NCI-H510A (cell line): ENCODE measurements at regions not wholly inside any gene's neighbourhood (a gene's known extent, or its start where the extent isn't known, plus 50 kb on each side); places are given as distances from the start of the nearest gene placed in this dataset.
"Not testable (repeated sequence)": the region's sequence is repeated elsewhere in the genome, so short reads cannot be mapped to it uniquely, and the experiment has no call there.

ENCODE experiments used
- DNase-seq: peaks from one replicate; lab custom pipeline; 2025; lab: John Stamatoyannopoulos, UW

- no peak for DNase-seq
Observed at GRCh38 chr16:66095676-66096075, 270.8 kb upstream of the CDH5 start.

DNA sequence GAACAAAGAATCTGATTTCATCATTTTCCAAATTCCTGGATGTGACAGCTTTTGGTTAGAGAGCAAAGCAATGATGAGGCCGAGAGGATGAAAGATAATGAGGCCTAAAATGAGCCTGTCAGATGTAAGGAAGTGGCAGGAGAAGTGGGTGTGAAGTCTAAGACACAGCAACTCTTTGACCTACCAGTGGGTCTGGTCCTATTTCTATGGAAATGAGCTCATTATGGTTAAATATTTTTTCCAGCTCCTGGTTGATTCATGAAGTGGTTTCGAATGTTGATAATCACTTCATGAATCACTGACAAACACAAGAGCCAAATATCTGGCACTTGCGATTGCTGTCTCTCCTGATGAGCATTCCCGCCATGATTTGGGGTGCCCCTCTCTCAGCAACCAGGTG, 273.3 kb upstream of the CDH5 start:
- no peak for DNase-seq

GRCh38 chr16:66091471-66091891, 275.0 kb upstream of the CDH5 start:
- DNase-seq = no peak

DNA sequence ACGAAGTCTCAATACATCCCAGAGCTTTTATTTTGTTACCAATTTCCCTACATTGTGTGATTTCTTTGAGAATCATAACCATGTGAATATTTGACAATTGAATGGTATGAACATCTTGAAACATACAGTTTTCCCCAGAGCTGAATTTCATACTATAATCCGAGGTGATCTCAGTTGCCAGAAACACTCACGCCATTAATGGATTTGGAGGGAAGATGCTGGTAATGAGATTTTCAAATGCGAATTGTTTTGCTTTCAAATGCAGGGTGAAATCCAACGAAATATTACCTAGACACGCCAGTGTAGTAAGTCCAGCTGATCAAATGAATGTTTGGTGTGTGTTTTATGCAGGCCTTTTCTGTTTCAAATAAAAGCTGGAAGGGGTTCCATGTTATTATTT, 277.8 kb upstream of the CDH5 start:
- no peak for DNase-seq

DNA sequence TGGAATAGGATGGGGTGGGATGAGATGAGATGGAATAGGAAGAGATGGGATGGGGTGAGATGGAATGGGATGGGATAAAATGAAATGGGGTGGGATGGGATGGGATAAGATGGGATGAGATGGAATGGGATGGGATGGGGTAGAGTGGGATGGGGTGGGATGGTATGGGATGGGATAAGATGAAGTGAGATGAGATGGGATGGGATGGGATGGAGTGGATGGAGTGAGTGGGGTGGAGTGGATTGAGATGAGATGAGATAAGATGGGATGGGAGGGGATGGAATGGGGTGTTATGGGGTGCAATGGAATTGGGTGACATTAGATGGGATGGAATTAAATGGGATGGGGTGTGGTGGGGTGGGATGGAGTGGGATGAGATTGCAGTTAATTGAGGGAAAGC, 279.2 kb upstream of the CDH5 start:
- DNase-seq = no peak

DNA sequence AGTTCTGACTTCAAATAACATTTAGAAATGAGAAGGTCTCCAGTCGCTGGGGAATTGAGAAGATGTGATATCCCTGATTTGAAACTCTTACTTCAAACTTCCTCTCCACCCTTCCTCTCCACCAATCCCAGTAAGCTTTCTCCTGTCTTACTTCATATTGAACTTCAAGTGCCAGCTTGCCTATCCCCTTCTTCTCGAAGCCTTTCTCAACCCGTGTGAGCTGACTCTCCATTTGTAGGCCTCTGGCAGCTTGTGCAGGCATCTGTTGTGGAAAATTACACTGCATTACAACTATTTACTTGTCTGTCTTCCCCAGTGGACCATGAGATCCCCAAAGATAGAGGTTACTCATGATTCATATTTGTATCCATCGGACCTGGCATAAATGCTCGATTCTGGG, 280.8 kb upstream of the CDH5 start:
- no peak for DNase-seq

- DNase-seq = not testable (repeated sequence)
Observed at GRCh38 chr16:66084731-66085130, 281.8 kb upstream of the CDH5 start.

DNA sequence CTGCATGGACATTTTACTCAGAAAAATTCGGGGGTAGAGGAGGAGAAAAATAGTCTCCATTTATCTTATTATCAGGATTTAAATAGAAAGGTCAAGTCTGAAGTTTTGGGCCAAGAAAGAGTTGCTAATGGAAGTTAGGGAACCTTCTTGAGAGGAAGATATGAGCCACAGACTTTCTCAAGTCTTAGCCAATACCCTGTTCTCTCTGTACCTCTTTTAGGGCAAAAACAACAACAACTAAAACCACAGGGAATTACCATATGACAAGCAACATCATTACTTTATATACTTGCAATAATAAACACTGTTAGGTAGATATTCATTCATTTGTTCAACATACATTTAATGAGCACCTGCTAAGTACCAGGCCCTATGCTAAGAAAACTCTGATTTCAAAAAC, 282.2 kb upstream of the CDH5 start:
- DNase-seq = no peak

DNA sequence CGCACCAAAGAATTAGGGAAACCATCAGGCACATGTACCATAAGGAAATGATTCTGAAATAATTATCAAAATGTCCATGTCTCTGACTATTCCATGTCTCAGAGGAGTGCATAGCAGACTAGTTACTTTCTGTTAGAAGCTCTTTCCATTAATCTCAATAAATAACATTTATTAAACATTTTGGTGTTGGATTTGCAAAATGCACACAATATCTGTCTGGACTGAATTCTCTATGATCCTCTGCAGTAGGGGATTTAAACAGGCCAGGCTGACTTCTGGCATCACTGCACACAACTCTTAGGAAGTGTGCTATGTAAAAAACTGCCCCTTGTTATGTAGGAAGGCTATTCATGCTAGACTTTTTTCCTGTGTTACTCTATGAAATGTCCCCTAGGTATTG, 283.3 kb upstream of the CDH5 start:
- no peak for DNase-seq

- DNase-seq = no peak
Observed at GRCh38 chr16:66082424-66082823, 284.1 kb upstream of the CDH5 start.

- DNase-seq = no peak
Observed at GRCh38 chr16:66081775-66082366, 284.6 kb upstream of the CDH5 start.

DNA sequence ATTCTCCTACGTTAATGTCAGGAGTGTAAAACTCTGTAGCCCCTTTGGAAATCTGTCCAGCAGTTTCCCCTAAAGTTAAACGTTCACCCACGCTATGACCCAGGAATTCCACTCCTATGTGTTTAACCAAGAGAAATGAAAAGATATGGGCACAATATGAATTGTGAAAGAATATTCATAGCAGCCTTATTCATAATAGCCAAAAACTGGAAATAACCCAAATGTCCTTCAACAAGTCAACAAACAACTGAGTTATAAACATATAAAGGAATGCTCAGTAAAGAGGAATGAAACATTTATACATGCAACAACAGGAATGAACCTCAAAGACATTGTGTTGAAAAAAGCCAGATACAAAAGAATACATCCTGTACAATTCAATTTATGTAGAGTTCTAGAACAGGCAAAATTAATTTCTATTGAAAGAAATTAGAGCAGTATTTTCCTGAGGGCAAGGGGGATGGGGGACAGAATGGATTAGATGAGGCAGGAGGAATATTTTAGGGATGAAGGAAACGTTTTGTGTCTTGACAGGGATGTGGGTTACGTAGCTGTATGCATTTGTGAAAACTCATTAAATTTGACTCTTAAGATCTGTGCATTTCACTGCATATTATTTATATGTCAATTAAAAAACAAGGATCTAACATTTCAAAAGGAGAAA, 286.7 kb upstream of the CDH5 start:
- DNase-seq = no peak

- DNase-seq = peak; percentile 25
Observed at GRCh38 chr16:66070140-66070917, 296.2 kb upstream of the CDH5 start.

DNA sequence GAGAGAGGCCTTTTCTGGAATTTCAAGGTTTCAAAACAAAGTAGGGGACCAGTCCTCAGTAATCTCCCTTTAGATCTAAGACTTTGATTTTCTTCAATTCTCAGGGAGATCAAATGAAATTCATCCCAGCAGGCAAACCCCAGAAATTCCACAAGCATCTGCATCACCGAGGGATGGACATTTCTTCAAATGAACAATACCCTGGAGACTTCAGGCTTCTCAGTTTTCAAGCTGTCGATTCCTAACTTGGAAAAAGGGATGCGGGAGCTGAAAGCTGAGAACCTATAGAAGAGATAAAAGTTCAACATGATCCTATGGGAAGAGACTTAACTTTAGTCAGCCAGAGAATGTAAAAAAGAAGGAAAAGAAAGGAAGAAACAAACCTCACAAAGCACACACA, 296.9 kb upstream of the CDH5 start:
- DNase-seq = no peak

GRCh38 chr16:66066404-66066803, 300.1 kb upstream of the CDH5 start:
- no peak for DNase-seq

GRCh38 chr16:66065925-66066324, 300.6 kb upstream of the CDH5 start:
- no peak for DNase-seq

DNA sequence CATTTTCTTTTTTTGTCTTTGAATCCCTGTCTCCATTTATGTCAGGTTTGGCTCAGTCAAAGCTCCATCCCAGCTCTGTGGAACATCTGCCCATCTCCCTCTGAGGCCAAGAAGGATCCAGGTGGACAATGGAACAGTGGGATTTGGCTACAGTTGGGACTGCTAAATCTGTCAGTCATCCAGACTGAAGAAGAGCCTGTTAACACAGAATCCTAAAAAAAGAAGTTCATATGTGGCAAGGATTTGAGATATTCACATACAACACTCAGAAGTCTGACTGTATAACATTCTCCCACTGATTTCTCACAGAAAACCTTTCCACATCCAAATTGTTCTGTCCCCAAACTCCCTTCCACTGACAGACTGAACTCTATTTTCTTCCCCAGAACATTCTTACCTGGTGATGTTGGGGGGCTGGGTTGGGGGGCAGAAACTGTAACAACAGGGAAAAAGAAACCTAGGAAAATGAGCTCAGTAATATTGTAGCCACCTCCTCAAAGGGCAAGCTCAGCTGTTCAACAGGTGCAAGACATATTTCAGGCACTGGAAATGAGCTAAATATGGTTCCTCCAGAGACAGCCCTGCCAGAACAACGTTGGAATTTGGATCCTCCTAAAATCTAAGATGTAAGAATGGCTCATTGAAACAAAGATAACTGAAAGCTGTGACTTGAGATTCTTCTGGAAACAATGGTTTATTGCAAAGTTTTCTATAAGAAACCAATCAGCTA, 301.5 kb upstream of the CDH5 start:
- no peak for DNase-seq

DNA sequence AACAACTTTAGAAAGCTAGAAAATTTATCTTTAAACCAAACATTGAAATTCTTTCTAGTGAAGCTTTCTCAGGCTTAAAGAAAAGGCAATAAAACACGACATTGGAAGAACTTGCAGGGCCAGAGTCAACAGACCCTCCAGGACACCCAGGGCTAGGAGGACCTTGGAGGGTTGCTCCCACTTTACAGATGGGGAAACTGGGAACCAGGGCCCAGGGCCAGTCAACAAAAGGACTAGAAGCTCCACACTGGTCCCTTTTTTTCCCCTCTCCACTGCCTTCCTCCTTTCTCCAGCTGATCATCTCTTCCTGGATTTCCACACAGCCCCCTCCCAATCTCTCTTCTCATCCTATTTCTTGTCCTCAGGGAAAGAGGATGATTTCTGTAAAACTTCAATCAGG, 307.7 kb upstream of the CDH5 start:
- no peak for DNase-seq

DNA sequence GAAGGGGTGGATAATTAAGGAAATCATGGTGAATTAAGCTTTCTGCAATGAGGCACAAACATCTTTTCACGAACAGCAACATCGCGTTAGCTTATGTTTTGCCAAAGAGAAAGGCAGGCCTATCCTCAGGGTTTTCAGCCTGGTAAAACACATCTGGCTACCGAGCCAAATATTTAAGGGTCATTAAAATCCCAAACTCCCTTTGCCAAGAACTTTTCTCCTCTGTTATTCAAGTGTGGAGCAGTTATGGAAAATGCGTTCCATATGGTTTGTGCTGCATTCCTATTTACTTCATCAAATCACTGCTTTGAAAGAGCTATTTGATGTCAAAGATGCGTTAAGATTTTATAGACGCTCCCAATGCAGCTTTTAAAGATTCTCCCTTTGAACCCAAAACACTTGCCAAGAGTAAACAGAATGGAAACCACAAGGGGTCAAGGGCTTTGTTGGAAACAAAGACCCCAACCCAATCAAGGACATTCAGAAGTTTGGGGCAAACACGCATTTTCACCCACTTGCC, 308.3 kb upstream of the CDH5 start:
- DNase-seq = no peak

DNA sequence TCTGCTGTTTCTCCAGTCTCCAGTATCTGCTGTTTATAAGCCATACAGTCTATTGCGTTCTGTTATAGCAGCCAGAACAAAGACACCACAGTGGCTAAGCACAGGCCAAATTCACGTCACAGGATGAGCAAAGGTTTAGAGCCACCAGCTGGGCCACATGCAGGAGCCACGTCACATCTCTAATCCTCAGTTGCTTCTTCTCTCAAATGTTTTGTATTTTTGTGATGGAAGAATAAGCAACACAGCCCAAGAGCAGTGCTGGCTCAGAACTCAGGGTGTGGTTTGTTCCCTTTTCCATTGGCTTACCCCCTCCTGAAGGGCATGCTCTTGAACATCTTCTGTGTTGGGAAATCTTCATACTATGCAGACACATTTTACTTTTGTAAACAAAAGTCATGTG, 309.4 kb upstream of the CDH5 start:
- DNase-seq = no peak

DNA sequence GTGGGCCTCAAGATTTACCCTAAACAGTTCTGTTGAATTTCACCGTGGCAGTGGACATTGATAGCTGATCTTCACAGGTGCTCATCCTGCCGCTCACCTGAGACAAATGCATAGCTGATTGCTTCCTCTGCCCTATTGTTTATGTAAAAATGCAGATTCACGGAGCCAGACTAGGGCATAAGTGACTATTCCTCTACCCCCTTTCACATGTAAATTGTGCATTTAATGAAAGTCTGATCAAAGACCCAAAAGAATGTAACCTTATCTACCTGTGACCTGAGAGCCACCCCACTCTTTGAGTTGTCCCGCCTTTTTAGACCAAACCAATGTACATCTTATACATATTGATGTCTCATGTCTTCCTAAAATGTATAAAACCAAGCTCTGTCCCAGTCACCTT, 312.4 kb upstream of the CDH5 start:
- no peak for DNase-seq

GRCh38 chr16:66052745-66053144, 313.7 kb upstream of the CDH5 start:
- DNase-seq = no peak

- no peak for DNase-seq
Observed at GRCh38 chr16:66050991-66051390, 315.5 kb upstream of the CDH5 start.
